GM12892 (cell line): ENCODE measurements at regions not wholly inside any gene's neighbourhood (a gene's known extent, or its start where the extent isn't known, plus 50 kb on each side); places are given as distances from the start of the nearest gene placed in this dataset.

Experiments
- POLR2A ChIP-seq: IDR thresholded peaks from 2 replicates; pipeline ENCODE4 v1.6.1; 2011; ENCODE audit warnings: low read depth, low read length, control low read depth
- POLR2AphosphoS5 ChIP-seq: IDR thresholded peaks from 2 replicates; pipeline ENCODE4 v1.6.1; 2011; ENCODE audit warnings: low read depth, low read length, control low read depth
- TAF1 ChIP-seq: IDR thresholded peaks from 2 replicates; pipeline ENCODE4 v1.6.1; 2011; ENCODE audit warnings: low read depth, mild to moderate bottlenecking, control low read depth, low read length, borderline replicate concordance

GRCh38 chr7:46908770-46909169 is 673.1 kb downstream of the TNS3 start:
- TF ChIP-seq POLR2A (no peak), POLR2AphosphoS5 (no peak), TAF1 (no peak)
